Mammary epithelial cell (primary cell): ENCODE measurements at regions not wholly inside any gene's neighbourhood (a gene's known extent, or its start where the extent isn't known, plus 50 kb on each side); places are given as distances from the start of the nearest gene placed in this dataset.

ENCODE experiments used
- CTCF ChIP-seq, 2 donors: IDR thresholded peaks in 1 of 2; conservative IDR thresholded peaks in 1 of 2; 2 replicates each; pipeline ENCODE4 v1.5.1; 2011 to 2012; ENCODE audit warnings: inconsistent platforms in 2 of 2, low read length in 2 of 2, mild to moderate bottlenecking in 2 of 2, control low read depth in 1 of 2, low read depth in 1 of 2; ENCODE audit not compliant: insufficient read depth in 1 of 2; ENCODE audit errors: extremely low read depth in 1 of 2
- EZH2 ChIP-seq: IDR thresholded peaks from 2 replicates; pipeline ENCODE4 v1.6.1; 2012; ENCODE audit warnings: low read length, inconsistent platforms, borderline replicate concordance

DNA sequence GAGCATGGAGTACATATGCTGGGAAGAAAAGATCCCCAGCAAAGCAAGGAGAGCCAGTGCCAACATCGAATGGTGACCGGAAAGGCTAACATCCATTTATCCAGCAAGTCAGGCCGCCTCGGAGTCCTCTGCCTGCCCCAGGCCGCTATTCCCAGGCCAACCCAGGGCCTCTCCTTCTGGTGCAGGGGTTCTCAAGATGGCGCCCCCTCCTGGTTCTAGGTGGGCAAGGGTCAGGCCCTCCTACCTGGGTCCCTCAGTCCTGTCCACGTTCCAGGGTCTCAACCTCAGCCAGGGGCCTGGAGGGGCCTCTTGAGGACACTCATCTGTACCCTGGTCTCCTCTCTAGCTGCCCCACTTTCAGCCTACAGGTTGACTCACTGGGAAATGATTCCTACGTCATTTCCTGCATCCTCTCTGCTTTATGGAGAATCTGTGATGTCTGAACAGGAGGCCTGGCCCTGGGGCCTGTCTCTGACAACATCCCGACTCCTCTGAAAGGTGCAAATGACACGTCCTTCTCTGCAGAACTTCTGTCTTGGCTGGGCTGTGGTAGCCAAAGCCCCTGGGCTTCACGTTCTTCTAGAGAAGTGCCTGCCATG lies 145.3 kb downstream of the PSMG1 start:
- TF ChIP-seq EZH2, result no peak
- no peak for TF ChIP-seq CTCF (conservative IDR thresholded peaks at IDR 0.05 in 1 of 2, IDR thresholded peaks at IDR 0.05 in 1 of 2; ENCODE audit: extremely low read depth in 1 of 2, insufficient read depth in 1 of 2, low read depth in 1 of 2, low read length in 2 of 2)
